IPS-18a (cell line): ENCODE measurements at regions not wholly inside any gene's neighbourhood (a gene's known extent, or its start where the extent isn't known, plus 50 kb on each side); places are given as distances from the start of the nearest gene placed in this dataset.
"Not testable (repeated sequence)": the region's sequence is repeated elsewhere in the genome, so short reads cannot be mapped to it uniquely, and the experiment has no call there.

Experiments used
- H3K27ac ChIP-seq: one replicate; pipeline ENCODE4 v1.5.1; 2013; ENCODE audit warnings: low read length
- H3K27me3 ChIP-seq: one replicate; pipeline ENCODE4 v1.6.1; 2013; ENCODE audit warnings: mild to moderate bottlenecking, low read length; ENCODE audit not compliant: control insufficient read depth, insufficient read depth
- H3K36me3 ChIP-seq: one replicate; pipeline ENCODE4 v1.6.1; 2013; ENCODE audit warnings: low read depth, low read length; ENCODE audit not compliant: control insufficient read depth
- H3K4me1 ChIP-seq: one replicate; pipeline ENCODE4 v1.6.1; 2013; ENCODE audit warnings: low read depth, low read length; ENCODE audit not compliant: control insufficient read depth
- H3K4me3 ChIP-seq: one replicate; pipeline ENCODE4 v1.5.1; 2013; ENCODE audit warnings: low read length
- H3K9ac ChIP-seq: one replicate; pipeline ENCODE4 v1.6.1; 2013; ENCODE audit warnings: mild to moderate bottlenecking, low read length, moderate library complexity
- H3K9me3 ChIP-seq: one replicate; pipeline ENCODE4 v1.6.1; 2013; ENCODE audit warnings: low read depth, low read length; ENCODE audit not compliant: control insufficient read depth

- not testable (repeated sequence) for H3K27ac ChIP-seq, H3K36me3 ChIP-seq, H3K9ac ChIP-seq, H3K9me3 ChIP-seq, H3K4me1 ChIP-seq, H3K4me3 ChIP-seq, H3K27me3 ChIP-seq
These were observed 106.0 kb downstream of the SPATA18 start for GRCh38 chr4:52157071-52157470.

- Histone ChIP-seq H3K4me3 (no peak overlapping the region), H3K4me1 (no peaks in the 10 kb centered on the region), H3K9me3 (no peaks in the 10 kb centered on the region), H3K36me3 (no peaks in the 10 kb centered on the region), H3K27me3 (no peaks in the 10 kb centered on the region), H3K9ac (no peak overlapping the region), H3K27ac (no peak overlapping the region)
These were observed 106.7 kb downstream of the SPATA18 start for GRCh38 chr4:52157641-52158316.

GRCh38 chr4:52160859-52161258 is 109.8 kb downstream of the SPATA18 start:
- no peaks in the 10 kb centered on the region for H3K4me1 ChIP-seq
- H3K27ac ChIP-seq = no peak overlapping the region
- H3K9ac ChIP-seq = no peak overlapping the region
- no peaks in the 10 kb centered on the region for H3K27me3 ChIP-seq
- H3K9me3 ChIP-seq = no peaks in the 10 kb centered on the region
- no peaks in the 10 kb centered on the region for H3K36me3 ChIP-seq
- H3K4me3 ChIP-seq = no peak overlapping the region

- H3K27ac ChIP-seq = no peak overlapping the region
- no peak overlapping the region for H3K9ac ChIP-seq
- no peaks in the 10 kb centered on the region for H3K36me3 ChIP-seq
- no peaks in the 10 kb centered on the region for H3K27me3 ChIP-seq
- H3K9me3 ChIP-seq = no peaks in the 10 kb centered on the region
- H3K4me3 ChIP-seq = no peak overlapping the region
- H3K4me1 ChIP-seq = no peaks in the 10 kb centered on the region
These were observed 113.0 kb downstream of the SPATA18 start for GRCh38 chr4:52164116-52164515.

- H3K27me3 ChIP-seq = peaks cover 7% of the 10 kb centered on the region
- no peak overlapping the region for H3K9ac ChIP-seq
- no peaks in the 10 kb centered on the region for H3K9me3 ChIP-seq
- H3K4me1 ChIP-seq = no peaks in the 10 kb centered on the region
- H3K27ac ChIP-seq = no peak overlapping the region
- H3K4me3 ChIP-seq = no peak overlapping the region
- no peaks in the 10 kb centered on the region for H3K36me3 ChIP-seq
These were observed 121.1 kb downstream of the SPATA18 start for GRCh38 chr4:52172166-52172565.

GRCh38 chr4:52173470-52174045 is 122.5 kb downstream of the SPATA18 start:
- no peaks in the 10 kb centered on the region for H3K4me1 ChIP-seq
- no peak overlapping the region for H3K4me3 ChIP-seq
- H3K27me3 ChIP-seq = peaks cover 7% of the 10 kb centered on the region
- no peaks in the 10 kb centered on the region for H3K9me3 ChIP-seq
- no peak overlapping the region for H3K27ac ChIP-seq
- no peak overlapping the region for H3K9ac ChIP-seq
- no peaks in the 10 kb centered on the region for H3K36me3 ChIP-seq

GRCh38 chr4:52187603-52188002 is 136.5 kb downstream of the SPATA18 start:
- no peaks in the 10 kb centered on the region for H3K36me3 ChIP-seq
- no peak overlapping the region for H3K4me3 ChIP-seq
- H3K27ac ChIP-seq = no peak overlapping the region
- no peaks in the 10 kb centered on the region for H3K4me1 ChIP-seq
- H3K9me3 ChIP-seq = no peaks in the 10 kb centered on the region
- no peaks in the 10 kb centered on the region for H3K27me3 ChIP-seq
- no peak overlapping the region for H3K9ac ChIP-seq

- Histone ChIP-seq H3K36me3 (no peaks in the 10 kb centered on the region), H3K4me3 (no peak overlapping the region), H3K4me1 (no peaks in the 10 kb centered on the region), H3K9ac (no peak overlapping the region), H3K27ac (no peak overlapping the region), H3K9me3 (no peaks in the 10 kb centered on the region), H3K27me3 (no peaks in the 10 kb centered on the region)
These were observed 140.9 kb downstream of the SPATA18 start for GRCh38 chr4:52192001-52192400.

- H3K27me3 ChIP-seq = no peaks in the 10 kb centered on the region
- H3K4me3 ChIP-seq = no peak overlapping the region
- H3K36me3 ChIP-seq = no peaks in the 10 kb centered on the region
- H3K9ac ChIP-seq = no peak overlapping the region
- no peaks in the 10 kb centered on the region for H3K4me1 ChIP-seq
- H3K9me3 ChIP-seq = no peaks in the 10 kb centered on the region
- no peak overlapping the region for H3K27ac ChIP-seq
These were observed 141.6 kb downstream of the SPATA18 start for GRCh38 chr4:52192721-52193135.

GRCh38 chr4:52195869-52196268 is 144.8 kb downstream of the SPATA18 start:
- no peaks in the 10 kb centered on the region for H3K36me3 ChIP-seq
- no peak overlapping the region for H3K27ac ChIP-seq
- no peaks in the 10 kb centered on the region for H3K9me3 ChIP-seq
- H3K4me1 ChIP-seq = peaks cover 12% of the 10 kb centered on the region
- no peak overlapping the region for H3K4me3 ChIP-seq
- no peaks in the 10 kb centered on the region for H3K27me3 ChIP-seq
- no peak overlapping the region for H3K9ac ChIP-seq

GRCh38 chr4:52196606-52197130 is 145.6 kb downstream of the SPATA18 start:
- H3K9ac ChIP-seq = no peak overlapping the region
- H3K27ac ChIP-seq = no peak overlapping the region
- H3K36me3 ChIP-seq = no peaks in the 10 kb centered on the region
- no peaks in the 10 kb centered on the region for H3K27me3 ChIP-seq
- H3K4me3 ChIP-seq = no peak overlapping the region
- H3K9me3 ChIP-seq = no peaks in the 10 kb centered on the region
- H3K4me1 ChIP-seq = peaks cover 16% of the 10 kb centered on the region

- Histone ChIP-seq H3K9me3 (no peaks in the 10 kb centered on the region), H3K4me1 (peaks cover 22% of the 10 kb centered on the region), H3K27me3 (no peaks in the 10 kb centered on the region), H3K9ac (no peak overlapping the region), H3K36me3 (no peaks in the 10 kb centered on the region), H3K27ac (no peak overlapping the region), H3K4me3 (no peak overlapping the region)
These were observed 146.2 kb downstream of the SPATA18 start for GRCh38 chr4:52197306-52197705.
